HepG2 (cell line): ENCODE measurements at regions not wholly inside any gene's neighbourhood (a gene's known extent, or its start where the extent isn't known, plus 50 kb on each side); places are given as distances from the start of the nearest gene placed in this dataset.

Experiments
- BORCS8-MEF2B ChIP-seq: sonication (generic); formaldehyde crosslinking; IDR thresholded peaks from 2 replicates; pipeline ENCODE4 v1.8.0; 2022; ENCODE audit warnings: mild to moderate bottlenecking, missing genetic modification reagents
- CTCF ChIP-seq: sonication (generic); formaldehyde crosslinking; IDR thresholded peaks from 2 replicates; pipeline ENCODE4 v1.5.0; 2020; ENCODE audit warnings: mild to moderate bottlenecking, missing genetic modification reagents, moderate library complexity
- GABPB1 ChIP-seq: IDR thresholded peaks from 2 replicates; pipeline ENCODE4 v1.6.1; 2016; ENCODE audit warnings: mild to moderate bottlenecking, missing genetic modification reagents, moderate library complexity, missing compliant biosample characterization
- GTF2F1 ChIP-seq: fragments of 150-350 bp; IDR thresholded peaks from 2 replicates; pipeline ENCODE4 v1.6.1; 2014; ENCODE audit warnings: low read length
- MXI1 ChIP-seq: IDR thresholded peaks from 3 replicates; pipeline ENCODE4 v1.6.1; 2012; ENCODE audit warnings: low read depth, low read length, inconsistent platforms, borderline replicate concordance
- NPAS2 ChIP-seq: sonication (generic); formaldehyde crosslinking; IDR thresholded peaks from 2 replicates; pipeline ENCODE4 v1.8.0; 2022; ENCODE audit warnings: mild to moderate bottlenecking, missing genetic modification reagents, borderline replicate concordance
- SAP130 ChIP-seq: IDR thresholded peaks from 2 replicates; pipeline ENCODE4 v1.6.1; 2016; ENCODE audit warnings: low read depth

DNA sequence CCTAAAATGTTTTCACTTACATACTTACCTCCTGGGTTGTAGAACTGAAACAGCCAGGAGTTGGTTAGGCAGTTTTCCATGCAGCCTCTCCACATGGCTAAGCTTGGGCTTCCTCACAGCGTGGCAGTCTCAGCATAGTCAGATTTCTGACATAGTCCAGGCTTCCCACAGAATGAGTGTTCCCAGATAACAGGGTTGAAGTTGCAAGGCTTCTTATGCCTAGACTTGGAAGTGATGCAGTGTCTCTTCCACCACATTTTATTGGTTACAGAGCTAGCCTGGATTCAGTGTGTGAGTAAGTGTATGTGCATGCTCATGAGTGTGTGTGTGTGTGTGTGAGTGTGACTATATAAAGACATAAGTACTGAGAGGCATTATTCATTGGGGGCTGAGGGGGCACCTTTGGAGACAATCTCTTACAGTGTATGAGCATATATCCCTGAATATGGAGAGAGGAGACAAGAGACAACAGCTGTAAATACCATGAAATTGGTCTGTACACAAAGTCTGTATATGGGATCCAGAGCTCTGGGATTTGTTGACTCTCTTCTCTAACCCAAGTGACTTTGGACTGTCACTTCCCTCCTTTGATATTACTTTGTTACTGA lies 78.1 kb downstream of the ZNF621 start:
- TF ChIP-seq MXI1 = no peak
- no peak for TF ChIP-seq SAP130 (CRISPR knock-in tag)
- TF ChIP-seq BORCS8-MEF2B (CRISPR knock-in tag) = no peak
- TF ChIP-seq NPAS2 = no peak
- TF ChIP-seq GABPB1 = no peak
- TF ChIP-seq CTCF (CRISPR knock-in tag) = no peak
- no peak for TF ChIP-seq GTF2F1
